ENCODE measurements at regions not wholly inside any gene's neighbourhood (a gene's known extent, or its start where the extent isn't known, plus 50 kb on each side); places are given as distances from the start of the nearest gene placed in this dataset.

DNA sequence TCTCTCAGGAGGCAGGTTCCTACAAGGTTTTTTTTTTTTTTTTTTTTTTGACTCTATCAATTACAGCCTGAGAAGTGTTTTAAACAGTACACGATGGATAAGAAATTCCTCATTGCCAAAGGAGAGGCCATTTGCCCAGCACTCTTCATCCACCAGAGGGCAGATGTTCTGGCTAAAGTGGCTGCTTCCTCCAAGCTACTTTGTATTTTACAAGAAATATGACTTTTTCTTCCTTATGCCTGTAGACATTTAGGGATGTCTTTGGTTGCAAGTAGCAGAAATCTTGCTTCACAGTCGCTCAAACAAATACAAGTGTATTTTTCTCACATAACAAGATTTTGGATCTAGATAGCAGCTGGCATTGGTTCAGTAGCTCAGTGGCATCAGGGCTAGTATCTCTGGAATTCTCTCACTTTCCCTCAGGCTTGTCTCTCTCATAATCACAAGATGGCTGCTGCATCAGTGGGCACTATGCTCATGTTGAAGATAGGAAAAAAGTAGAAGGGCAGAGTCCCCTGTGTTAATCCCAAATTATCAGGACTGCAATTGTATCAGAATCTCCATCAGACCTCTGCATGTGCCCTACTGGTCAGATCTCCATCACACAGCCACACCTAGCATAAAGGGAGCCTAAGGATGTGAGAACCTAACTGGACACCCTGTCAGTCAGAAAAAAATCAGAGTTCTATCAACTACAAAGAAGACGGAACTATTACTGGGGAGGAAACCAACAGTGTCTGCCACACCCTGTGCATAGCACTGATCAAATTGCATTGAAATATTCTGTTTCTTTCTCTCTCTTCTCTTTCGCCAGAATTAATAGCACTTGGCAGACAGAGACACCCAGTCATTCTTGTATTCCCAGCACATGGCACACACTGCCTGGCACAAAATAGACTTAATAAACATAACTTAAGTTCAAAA, 138.9 kb upstream of the COL8A1 start:
- no peak for DNase-seq

GRCh38 chr3:99498550-99499234, 139.7 kb upstream of the COL8A1 start:
- no peak for DNase-seq

DNA sequence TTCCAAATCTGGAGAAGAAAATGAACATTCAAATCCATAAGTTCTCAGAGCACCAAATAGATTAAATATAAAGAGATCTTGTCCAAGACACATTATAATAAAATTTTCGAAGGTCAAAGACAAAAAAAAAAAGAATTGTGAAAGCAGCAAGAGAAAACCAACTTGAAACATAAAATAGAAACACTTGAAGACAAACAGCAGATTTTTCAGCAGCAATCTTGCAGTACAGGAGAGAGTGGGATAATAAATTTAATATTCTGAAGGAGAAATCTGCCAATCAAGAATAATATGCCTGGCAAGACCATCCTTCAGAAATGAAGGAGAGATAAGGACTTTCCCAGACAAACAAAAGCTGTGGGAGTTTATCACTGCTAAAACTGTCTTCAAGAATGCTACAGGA, 150.5 kb upstream of the COL8A1 start:
- no peak for DNase-seq

DNA sequence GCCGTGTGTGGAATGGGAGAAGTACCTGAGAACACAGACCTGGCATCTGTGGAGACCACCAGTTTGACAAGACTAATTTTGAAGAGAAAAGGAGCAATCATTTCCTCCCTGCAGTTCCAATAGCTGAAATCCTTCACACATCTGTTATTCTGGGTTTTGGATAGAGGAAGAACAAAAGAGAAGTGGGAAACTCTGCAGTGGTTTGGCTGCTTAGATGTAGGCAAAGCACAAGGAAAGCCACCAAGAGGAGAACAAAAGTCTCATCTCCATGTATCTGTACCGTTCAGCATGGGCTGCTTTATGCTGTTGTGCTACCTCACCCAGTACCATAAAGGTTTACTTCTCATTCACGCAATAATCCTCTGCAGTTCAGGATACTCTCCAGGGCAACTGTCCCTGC, 153.1 kb upstream of the COL8A1 start:
- DNase-seq = no peak

- DNase-seq = no peak
These were observed 153.5 kb upstream of the COL8A1 start for GRCh38 chr3:99484871-99485270.

- DNase-seq = no peak
These were observed 154.6 kb upstream of the COL8A1 start for GRCh38 chr3:99483841-99484240.

GRCh38 chr3:99482191-99482590, 156.2 kb upstream of the COL8A1 start:
- no peak for DNase-seq

DNA sequence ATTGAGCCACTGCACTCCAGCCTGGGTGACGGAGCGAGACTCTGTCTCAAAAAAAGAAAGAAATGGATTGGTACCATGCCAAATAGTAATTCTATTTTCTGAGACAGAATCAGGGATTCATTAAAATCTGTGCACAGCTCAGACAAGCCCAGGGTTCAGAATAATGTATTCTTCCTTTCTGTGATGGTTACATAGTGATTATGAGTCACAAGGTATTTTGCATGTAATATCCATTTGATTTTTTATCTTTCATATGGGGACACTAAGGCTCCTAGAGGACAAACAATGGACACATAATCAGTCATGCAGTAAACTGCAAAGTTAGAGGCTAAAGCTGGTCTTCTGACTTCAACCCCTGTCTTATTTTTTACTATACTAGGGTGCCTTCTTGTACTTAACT, 156.8 kb upstream of the COL8A1 start:
- no peak for DNase-seq

DNA sequence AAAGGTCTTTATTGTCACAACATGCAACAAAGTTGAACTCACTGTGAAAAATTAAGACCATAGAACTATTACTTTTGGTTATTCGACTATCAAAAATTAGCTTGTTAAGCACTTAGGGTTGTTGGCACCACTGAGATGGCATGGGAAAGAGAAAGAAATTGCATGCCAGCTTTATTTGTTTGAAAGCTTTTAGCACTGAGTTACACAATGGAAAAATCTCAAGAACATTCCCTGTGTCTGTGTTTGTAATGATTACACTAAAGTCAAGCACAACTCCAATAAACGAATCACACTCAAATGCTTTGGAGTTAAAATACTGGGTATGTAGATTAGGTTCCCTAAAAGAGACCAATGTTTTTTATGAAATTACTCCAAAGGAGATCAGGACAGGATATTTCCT, 158.6 kb upstream of the COL8A1 start:
- DNase-seq = no peak

DNA sequence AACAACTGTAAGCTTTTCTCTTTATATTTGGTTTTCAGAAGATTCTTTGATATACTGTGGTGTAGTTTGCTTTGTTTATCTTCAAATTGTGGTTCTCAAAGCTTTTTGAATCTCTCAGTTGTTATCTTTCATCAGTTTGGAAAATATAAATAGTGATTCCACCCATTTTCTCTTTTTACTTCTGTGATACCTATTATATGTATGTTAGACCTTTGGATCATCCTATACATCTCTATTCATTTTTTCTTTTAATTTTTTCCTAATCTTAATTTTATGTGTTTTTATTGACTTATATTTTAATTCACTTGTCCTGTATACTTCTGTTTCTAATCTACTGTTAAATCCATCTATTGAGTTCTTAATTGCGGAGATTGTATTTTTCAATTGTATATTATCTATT, 160.7 kb upstream of the COL8A1 start:
- no peak for DNase-seq

- DNase-seq = no peak
These were observed 163.2 kb upstream of the COL8A1 start for GRCh38 chr3:99475229-99475628.

GRCh38 chr3:99474776-99475175, 163.6 kb upstream of the COL8A1 start:
- no peak for DNase-seq

DNA sequence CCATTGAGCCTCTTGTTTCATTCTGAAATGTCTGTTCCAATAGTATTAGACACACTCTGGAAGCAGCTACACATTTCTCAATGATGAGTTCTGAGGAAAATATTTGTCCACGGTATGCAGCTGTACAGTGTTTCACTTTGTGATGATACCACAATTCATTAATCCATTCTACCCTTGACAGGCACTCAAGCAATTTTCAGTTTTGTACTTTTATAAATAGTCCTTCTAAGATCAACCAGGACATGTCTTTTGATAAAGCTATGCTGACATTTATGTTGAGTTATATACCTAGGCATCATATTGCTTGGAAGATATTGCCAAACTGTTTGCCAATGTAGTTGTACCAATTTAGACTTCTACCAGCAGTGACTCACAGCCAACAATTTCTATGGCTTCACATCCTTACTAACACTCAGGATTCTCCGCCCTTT, 165.1 kb upstream of the COL8A1 start:
- DNase-seq = no peak

DNA sequence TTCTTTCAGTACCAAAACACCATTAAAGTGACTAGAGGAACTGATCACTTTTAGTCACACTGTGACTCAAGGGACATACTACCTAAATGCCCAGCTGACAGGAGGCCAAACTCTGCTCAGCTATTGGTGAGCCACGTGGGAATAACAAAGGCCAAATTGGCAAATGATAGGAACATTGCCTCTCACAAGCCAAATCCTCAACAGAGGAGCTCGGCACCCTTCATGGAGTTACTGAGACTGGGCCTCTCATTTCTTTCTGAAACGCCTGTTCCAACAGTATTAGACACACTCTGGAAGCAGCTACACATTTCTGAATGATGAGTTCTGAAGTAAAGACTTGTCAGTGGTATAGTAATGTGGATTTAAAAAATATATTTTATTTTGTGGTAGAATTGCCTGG, 166.0 kb upstream of the COL8A1 start:
- no peak for DNase-seq

- DNase-seq = no peak
These were observed 166.8 kb upstream of the COL8A1 start for GRCh38 chr3:99471353-99472323.

- no peak for DNase-seq
These were observed 167.6 kb upstream of the COL8A1 start for GRCh38 chr3:99470841-99471240.

DNA sequence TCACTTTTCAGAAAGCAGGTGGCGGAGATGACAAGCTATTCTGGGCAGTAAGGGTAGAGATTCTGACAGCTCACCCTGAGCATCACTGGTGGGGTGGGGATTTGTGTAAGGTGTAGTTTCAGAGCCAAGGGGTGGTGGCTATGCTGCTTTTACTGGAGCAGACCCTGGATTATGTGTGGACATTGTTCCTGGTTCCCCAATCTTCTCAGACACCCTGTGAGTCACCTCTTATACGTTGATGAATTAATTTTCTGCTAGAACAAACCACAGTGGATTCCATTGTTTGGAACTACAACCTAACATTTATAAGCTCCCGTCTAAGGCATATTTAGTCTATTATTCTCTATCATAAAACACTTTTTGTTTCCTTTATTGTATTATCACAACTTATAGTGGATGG, 169.5 kb upstream of the COL8A1 start:
- no peak for DNase-seq

GRCh38 chr3:99467420-99467819, 171.0 kb upstream of the COL8A1 start:
- DNase-seq = no peak

- no peak for DNase-seq
These were observed 172.1 kb upstream of the COL8A1 start for GRCh38 chr3:99466331-99466730.

DNA sequence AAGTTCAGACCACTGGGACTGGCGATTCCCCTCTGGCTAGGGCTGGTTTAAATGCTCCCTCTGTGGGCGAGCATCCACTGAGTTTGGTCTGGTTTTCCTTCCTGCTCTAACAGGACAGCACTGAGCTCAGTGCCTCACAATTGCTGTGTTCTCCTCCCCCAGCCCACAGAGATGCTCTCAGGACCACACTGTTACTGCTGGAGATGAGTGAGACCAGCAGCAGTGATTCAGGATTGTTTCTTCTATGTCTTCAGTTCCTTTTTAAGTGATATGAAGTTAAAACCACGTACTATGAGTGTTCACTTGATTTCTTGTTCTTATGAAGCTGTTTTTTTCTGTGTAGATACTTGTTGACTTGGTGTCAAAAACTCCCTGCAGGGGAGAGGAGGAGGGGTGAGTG, 180.4 kb upstream of the COL8A1 start:
- DNase-seq = no peak

DNA sequence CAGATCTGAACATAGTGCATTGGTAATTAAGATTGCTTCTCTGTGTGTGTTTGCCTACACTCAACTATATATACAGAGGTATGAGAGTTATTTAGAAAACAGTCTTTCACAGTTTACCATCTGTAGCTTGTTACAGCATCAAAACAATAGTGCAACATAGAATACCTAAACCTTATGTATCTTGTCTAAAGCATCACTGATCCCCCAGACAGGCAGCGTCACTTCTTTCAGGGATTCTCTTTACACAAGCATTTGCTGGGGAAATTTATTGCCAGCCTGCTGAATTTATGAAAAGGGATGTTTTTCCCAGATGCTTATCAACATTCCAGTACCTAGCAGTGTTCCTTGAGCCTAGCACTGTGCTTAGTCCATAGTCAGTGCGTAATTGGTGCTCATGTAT, 195.8 kb upstream of the COL8A1 start:
- no peak for DNase-seq

- DNase-seq = no peak
These were observed 198.5 kb upstream of the COL8A1 start for GRCh38 chr3:99439892-99440291.

GRCh38 chr3:99434190-99434589, 204.2 kb upstream of the COL8A1 start:
- DNase-seq = no peak

Measured in activated T-cell treated with anti-CD3 and anti-CD28 coated beads, Interleukin-2, amount 50 U/mL, for 48 hours (primary cell).